Mammary epithelial cell (primary cell): ENCODE measurements at regions not wholly inside any gene's neighbourhood (a gene's known extent, or its start where the extent isn't known, plus 50 kb on each side); places are given as distances from the start of the nearest gene placed in this dataset.

Experiments used
- CTCF ChIP-seq, 2 donors: IDR thresholded peaks in 1 of 2; conservative IDR thresholded peaks in 1 of 2; 2 replicates each; pipeline ENCODE4 v1.5.1; 2011 to 2012; ENCODE audit warnings: inconsistent platforms in 2 of 2, low read length in 2 of 2, mild to moderate bottlenecking in 2 of 2, control low read depth in 1 of 2, low read depth in 1 of 2; ENCODE audit not compliant: insufficient read depth in 1 of 2; ENCODE audit errors: extremely low read depth in 1 of 2
- EZH2 ChIP-seq: IDR thresholded peaks from 2 replicates; pipeline ENCODE4 v1.6.1; 2012; ENCODE audit warnings: low read length, inconsistent platforms, borderline replicate concordance

- no peak for TF ChIP-seq CTCF (conservative IDR thresholded peaks at IDR 0.05 in 1 of 2, IDR thresholded peaks at IDR 0.05 in 1 of 2; ENCODE audit: extremely low read depth in 1 of 2, insufficient read depth in 1 of 2, low read depth in 1 of 2, low read length in 2 of 2)
- no peak for TF ChIP-seq EZH2
These were observed 167.3 kb upstream of the PGRMC2 start for GRCh38 chr4:128454881-128455280.
